Erythroblast (primary cell): ENCODE measurements at regions not wholly inside any gene's neighbourhood (a gene's known extent, or its start where the extent isn't known, plus 50 kb on each side); places are given as distances from the start of the nearest gene placed in this dataset.

ENCODE experiments used
- GATA1 ChIP-seq: IDR thresholded peaks from 2 replicates; pipeline ENCODE4 v1.6.1; 2011; ENCODE audit warnings: low read depth, mild to moderate bottlenecking, control low read depth, low read length, moderate library complexity
- POLR2A ChIP-seq: IDR thresholded peaks from 2 replicates; pipeline ENCODE4 v1.6.1; 2011; ENCODE audit warnings: mild to moderate bottlenecking, low read length

GRCh38 chr10:113412161-113412560 is 140.7 kb upstream of the HABP2 start:
- TF ChIP-seq POLR2A, result no peak
- no peak for TF ChIP-seq GATA1
